ENCODE measurements at regions not wholly inside any gene's neighbourhood (a gene's known extent, or its start where the extent isn't known, plus 50 kb on each side); places are given as distances from the start of the nearest gene placed in this dataset.

DNA sequence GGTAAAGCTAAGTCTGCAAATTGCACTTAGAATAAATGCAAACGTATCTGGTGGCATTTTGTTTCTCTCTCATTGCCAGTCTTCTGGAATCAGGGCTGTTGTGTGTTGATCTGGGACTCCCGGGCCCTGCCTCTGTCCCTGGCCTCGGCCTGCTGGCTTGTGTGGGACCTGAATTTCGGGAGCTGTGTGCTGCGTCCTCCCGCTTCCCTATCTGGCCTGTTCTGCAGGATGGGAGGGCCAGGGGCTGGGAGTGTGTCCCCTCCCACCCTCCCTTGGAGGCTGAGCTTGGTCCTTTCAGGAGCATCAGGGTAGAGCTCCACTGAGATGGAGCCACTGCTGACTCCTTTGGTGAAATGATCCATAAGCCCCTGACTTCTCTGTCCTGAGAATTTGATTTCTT is 118.5 kb downstream of the ACKR3 start:
- no peak overlapping the region for H3K4me2 ChIP-seq (ENCODE audit: insufficient read depth, low read length)
- H3K9me3 ChIP-seq (ENCODE audit: low read depth, low read length), result no peaks in the 10 kb centered on the region
- H3K4me1 ChIP-seq (ENCODE audit: insufficient read depth, low read length), result peaks cover 24% of the 10 kb centered on the region
- no peak overlapping the region for H3K27ac ChIP-seq (ENCODE audit: low read depth, low read length)
- H4K20me1 ChIP-seq (ENCODE audit: insufficient read depth, low read length), result no peaks in the 10 kb centered on the region
- no peaks in the 10 kb centered on the region for H3K79me2 ChIP-seq (ENCODE audit: insufficient read depth, low read length)
- no peak overlapping the region for H2AFZ ChIP-seq (ENCODE audit: low read length)
- peaks cover 4% of the 10 kb centered on the region for H3K27me3 ChIP-seq (ENCODE audit: insufficient read depth, low read length)
- no peaks in the 10 kb centered on the region for H3K36me3 ChIP-seq (ENCODE audit: insufficient read depth, low read length)
- H3K4me3 ChIP-seq (ENCODE audit: insufficient read depth, low read length), result no peak overlapping the region
- peak; percentile 18 for DNase-seq (ENCODE audit: insufficient read length, low spot score, missing footprints)
- TF ChIP-seq, protein P1, sequence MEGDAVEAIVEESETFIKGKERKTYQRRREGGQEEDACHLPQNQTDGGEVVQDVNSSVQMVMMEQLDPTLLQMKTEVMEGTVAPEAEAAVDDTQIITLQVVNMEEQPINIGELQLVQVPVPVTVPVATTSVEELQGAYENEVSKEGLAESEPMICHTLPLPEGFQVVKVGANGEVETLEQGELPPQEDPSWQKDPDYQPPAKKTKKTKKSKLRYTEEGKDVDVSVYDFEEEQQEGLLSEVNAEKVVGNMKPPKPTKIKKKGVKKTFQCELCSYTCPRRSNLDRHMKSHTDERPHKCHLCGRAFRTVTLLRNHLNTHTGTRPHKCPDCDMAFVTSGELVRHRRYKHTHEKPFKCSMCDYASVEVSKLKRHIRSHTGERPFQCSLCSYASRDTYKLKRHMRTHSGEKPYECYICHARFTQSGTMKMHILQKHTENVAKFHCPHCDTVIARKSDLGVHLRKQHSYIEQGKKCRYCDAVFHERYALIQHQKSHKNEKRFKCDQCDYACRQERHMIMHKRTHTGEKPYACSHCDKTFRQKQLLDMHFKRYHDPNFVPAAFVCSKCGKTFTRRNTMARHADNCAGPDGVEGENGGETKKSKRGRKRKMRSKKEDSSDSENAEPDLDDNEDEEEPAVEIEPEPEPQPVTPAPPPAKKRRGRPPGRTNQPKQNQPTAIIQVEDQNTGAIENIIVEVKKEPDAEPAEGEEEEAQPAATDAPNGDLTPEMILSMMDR (IDR thresholded peaks at IDR 0.05; ENCODE audit: extremely low read depth, low read depth, low read length), result no peak

DNA sequence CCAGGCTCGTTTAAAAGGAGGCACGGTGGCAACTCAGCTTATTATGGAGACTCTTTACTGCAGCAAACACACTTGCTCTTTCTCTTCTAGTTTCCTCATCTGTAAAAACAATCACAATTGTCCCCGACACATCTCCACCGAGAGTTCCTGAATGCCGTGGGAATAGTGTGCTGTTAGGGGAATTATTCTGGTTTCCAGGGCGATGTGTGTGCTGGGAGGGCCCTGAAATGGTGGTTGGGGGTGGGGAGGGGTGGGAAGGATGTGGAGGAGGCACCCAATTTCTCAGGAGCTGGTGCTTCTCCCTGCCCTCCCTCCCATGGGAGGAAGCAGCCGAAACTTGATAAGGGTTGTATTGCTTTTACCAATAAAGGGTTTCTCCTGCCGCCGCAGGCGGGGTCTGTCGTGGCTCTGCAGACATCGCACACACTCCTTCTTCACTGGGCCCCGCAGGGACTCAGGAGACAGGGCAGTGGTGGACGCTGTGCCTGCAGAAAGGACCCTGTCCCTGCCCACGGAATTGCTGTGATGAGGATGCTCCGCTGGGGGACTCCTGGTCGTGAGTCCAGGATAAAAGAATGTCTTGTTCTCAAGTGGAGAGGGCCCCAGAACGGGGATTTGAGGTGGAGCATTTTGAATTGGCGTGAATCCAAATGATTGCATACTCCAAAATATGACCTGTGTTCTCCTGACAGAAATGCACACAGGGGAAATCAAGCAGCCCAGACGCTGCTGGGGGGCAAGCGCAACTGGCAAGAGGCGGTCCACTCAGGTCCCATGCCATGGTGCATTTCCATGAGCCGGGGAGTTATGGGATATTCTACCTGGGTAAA is 119.2 kb downstream of the ACKR3 start:
- H3K27ac ChIP-seq (ENCODE audit: low read depth, low read length), result no peak overlapping the region
- H3K79me2 ChIP-seq (ENCODE audit: insufficient read depth, low read length), result no peaks in the 10 kb centered on the region
- no peaks in the 10 kb centered on the region for H3K9me3 ChIP-seq (ENCODE audit: low read depth, low read length)
- H3K4me2 ChIP-seq (ENCODE audit: insufficient read depth, low read length), result no peak overlapping the region
- TF ChIP-seq, protein P1 (IDR thresholded peaks at IDR 0.05; ENCODE audit: extremely low read depth, low read depth, low read length), result no peak
- peaks cover 24% of the 10 kb centered on the region for H3K4me1 ChIP-seq (ENCODE audit: insufficient read depth, low read length)
- no peak overlapping the region for H3K4me3 ChIP-seq (ENCODE audit: insufficient read depth, low read length)
- no peak overlapping the region for H2AFZ ChIP-seq (ENCODE audit: low read length)
- peak; percentile 54 for DNase-seq (ENCODE audit: insufficient read length, low spot score, missing footprints)
- no peaks in the 10 kb centered on the region for H3K36me3 ChIP-seq (ENCODE audit: insufficient read depth, low read length)
- H3K27me3 ChIP-seq (ENCODE audit: insufficient read depth, low read length), result peaks cover 4% of the 10 kb centered on the region
- H4K20me1 ChIP-seq (ENCODE audit: insufficient read depth, low read length), result no peaks in the 10 kb centered on the region

DNA sequence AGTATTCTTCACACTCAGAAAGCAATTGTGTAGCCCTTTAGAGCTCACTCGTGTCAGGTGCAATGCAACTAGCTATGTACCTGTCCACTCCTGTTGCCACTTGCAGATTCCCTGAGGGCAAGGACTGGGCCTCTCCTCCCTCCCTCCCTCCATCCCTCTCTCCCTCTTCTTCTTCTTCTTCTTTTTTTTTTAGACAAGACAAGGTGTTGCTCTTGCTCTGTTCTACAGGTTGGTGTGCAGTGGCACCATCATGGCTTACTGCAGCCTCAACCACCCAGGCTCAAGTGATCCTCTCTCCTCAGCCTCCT is 119.7 kb downstream of the ACKR3 start:
- Histone ChIP-seq H3K4me3 (ENCODE audit: insufficient read depth, low read length) (no peak overlapping the region), H3K79me2 (ENCODE audit: insufficient read depth, low read length) (no peaks in the 10 kb centered on the region), H3K9me3 (ENCODE audit: low read depth, low read length) (no peaks in the 10 kb centered on the region), H4K20me1 (ENCODE audit: insufficient read depth, low read length) (no peaks in the 10 kb centered on the region), H3K27ac (ENCODE audit: low read depth, low read length) (no peak overlapping the region), H3K27me3 (ENCODE audit: insufficient read depth, low read length) (peaks cover 4% of the 10 kb centered on the region), H3K36me3 (ENCODE audit: insufficient read depth, low read length) (no peaks in the 10 kb centered on the region), H3K4me2 (ENCODE audit: insufficient read depth, low read length) (no peak overlapping the region), H2AFZ (ENCODE audit: low read length) (no peak overlapping the region), H3K4me1 (ENCODE audit: insufficient read depth, low read length) (peaks cover 24% of the 10 kb centered on the region)
- peak; percentile 13 for DNase-seq (ENCODE audit: insufficient read length, low spot score, missing footprints)
- TF ChIP-seq, protein P1 (IDR thresholded peaks at IDR 0.05; ENCODE audit: extremely low read depth, low read depth, low read length), result no peak

DNA sequence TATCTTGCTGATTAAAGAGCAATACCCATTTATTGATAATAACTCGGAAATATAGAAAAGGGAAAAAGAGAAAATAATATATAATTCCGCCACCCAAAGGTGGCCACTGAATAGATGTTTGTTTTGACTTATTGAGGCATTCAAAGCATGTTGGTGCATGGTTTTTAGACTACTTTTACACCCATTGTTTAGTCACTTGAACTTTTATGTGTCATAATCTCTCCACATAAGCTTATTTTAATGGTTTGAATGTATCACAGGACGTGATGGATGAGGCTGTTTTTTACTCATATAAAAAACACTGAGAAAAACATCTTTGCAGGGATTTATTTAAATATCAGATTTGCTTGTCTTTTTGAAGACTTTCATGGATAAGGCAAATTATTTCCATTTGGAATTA is 120.4 kb downstream of the ACKR3 start:
- Histone ChIP-seq H3K4me1 (ENCODE audit: insufficient read depth, low read length) (peaks cover 24% of the 10 kb centered on the region), H3K27ac (ENCODE audit: low read depth, low read length) (peak overlapping the region; percentile 13), H3K79me2 (ENCODE audit: insufficient read depth, low read length) (no peaks in the 10 kb centered on the region), H3K4me3 (ENCODE audit: insufficient read depth, low read length) (no peak overlapping the region), H3K9me3 (ENCODE audit: low read depth, low read length) (no peaks in the 10 kb centered on the region), H3K4me2 (ENCODE audit: insufficient read depth, low read length) (peak overlapping the region; percentile 13), H2AFZ (ENCODE audit: low read length) (no peak overlapping the region), H4K20me1 (ENCODE audit: insufficient read depth, low read length) (no peaks in the 10 kb centered on the region), H3K27me3 (ENCODE audit: insufficient read depth, low read length) (no peaks in the 10 kb centered on the region), H3K36me3 (ENCODE audit: insufficient read depth, low read length) (no peaks in the 10 kb centered on the region)
- TF ChIP-seq, protein P1 (IDR thresholded peaks at IDR 0.05; ENCODE audit: extremely low read depth, low read depth, low read length), result no peak
- peak; percentile 84 for DNase-seq (ENCODE audit: insufficient read length, low spot score, missing footprints)
